ENCODE measurements at regions not wholly inside any gene's neighbourhood (a gene's known extent, or its start where the extent isn't known, plus 50 kb on each side); places are given as distances from the start of the nearest gene placed in this dataset.

DNA sequence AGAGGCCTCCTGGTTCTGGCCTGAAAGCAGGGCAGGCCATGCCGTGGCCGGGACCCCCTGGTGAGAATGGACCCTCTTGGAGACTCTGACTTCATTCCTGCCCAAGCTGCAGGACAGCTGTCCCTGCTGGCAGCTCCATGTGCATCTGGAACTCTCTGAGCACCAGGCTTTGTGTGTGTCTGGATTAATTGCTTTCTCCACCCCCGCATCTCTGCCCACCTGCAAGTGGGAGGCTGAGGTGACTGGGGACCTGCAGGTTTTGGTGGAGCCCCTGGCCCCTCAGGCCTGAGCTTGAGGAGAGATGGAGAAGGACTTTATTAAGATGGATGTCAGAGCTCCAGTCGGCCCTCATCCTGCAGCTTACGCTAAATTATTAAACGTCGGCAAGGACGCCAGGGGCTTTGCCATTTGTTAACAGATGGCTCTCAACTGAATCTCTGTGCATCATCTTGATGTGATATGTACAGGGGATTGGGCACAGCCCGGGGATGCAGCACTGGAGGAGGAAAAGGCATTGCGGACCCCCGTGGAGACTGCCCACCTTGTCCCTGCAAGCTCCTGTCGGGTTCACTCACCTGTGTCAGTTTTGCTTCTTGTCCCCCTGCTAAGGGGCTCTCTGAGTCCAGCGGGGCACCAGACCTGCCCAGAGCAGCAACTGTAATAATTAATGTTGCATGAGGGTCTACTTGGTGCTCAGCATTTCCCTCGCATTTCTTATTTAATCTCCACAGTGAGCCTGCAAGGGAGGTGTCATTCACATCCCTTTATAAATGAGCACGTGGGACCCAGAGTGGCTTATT lies 154.1 kb upstream of the RPL38 start:
- TF ChIP-seq, protein P1, sequence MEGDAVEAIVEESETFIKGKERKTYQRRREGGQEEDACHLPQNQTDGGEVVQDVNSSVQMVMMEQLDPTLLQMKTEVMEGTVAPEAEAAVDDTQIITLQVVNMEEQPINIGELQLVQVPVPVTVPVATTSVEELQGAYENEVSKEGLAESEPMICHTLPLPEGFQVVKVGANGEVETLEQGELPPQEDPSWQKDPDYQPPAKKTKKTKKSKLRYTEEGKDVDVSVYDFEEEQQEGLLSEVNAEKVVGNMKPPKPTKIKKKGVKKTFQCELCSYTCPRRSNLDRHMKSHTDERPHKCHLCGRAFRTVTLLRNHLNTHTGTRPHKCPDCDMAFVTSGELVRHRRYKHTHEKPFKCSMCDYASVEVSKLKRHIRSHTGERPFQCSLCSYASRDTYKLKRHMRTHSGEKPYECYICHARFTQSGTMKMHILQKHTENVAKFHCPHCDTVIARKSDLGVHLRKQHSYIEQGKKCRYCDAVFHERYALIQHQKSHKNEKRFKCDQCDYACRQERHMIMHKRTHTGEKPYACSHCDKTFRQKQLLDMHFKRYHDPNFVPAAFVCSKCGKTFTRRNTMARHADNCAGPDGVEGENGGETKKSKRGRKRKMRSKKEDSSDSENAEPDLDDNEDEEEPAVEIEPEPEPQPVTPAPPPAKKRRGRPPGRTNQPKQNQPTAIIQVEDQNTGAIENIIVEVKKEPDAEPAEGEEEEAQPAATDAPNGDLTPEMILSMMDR (IDR thresholded peaks at IDR 0.05; ENCODE audit: low read depth, low read length): no peak
- TF ChIP-seq EZH2phosphoT487 (IDR thresholded peaks at IDR 0.05; ENCODE audit: low read depth): no peak

All from OCI-LY3 (cell line).